Ovary (tissue), 7 donors: ENCODE measurements at regions not wholly inside any gene's neighbourhood (a gene's known extent, or its start where the extent isn't known, plus 50 kb on each side); places are given as distances from the start of the nearest gene placed in this dataset.

Experiments
- DNase-seq, 5 donors: peaks; one replicate each; pipeline ENCODE4 v3.0.0-alpha.2; 2019 to 2020
- H3K27ac ChIP-seq, 2 donors: fragments of 200-600 bp; one replicate each; pipeline versions ENCODE4 v1.5.1 to v1.8.0; 2019 to 2022
- H3K27me3 ChIP-seq: fragments of 200-600 bp; one replicate; pipeline ENCODE4 v1.8.0; 2022
- H3K36me3 ChIP-seq: fragments of 200-600 bp; sonication (generic); one replicate; pipeline ENCODE4 v1.5.1; 2019
- H3K4me1 ChIP-seq: one replicate; pipeline ENCODE4 v1.8.1; 2013; ENCODE audit warnings: mild to moderate bottlenecking, moderate library complexity; ENCODE audit not compliant: insufficient read depth
- H3K4me3 ChIP-seq: fragments of 200-600 bp; sonication (generic); one replicate; pipeline ENCODE4 v1.5.1; 2017
- H3K9me3 ChIP-seq, 2 donors: fragments of 200-600 bp in 1 of 2; sonication (generic) in 1 of 2; one replicate each; pipeline versions ENCODE4 v1.5.1 to v1.8.1; 2013 to 2019; ENCODE audit warnings: mild to moderate bottlenecking in 1 of 2, moderate library complexity in 1 of 2
- EP300 ChIP-seq: sonication (generic); formaldehyde crosslinking; IDR thresholded peaks from one replicate; pipeline ENCODE4 v1.6.1; 2017; ENCODE audit warnings: antibody characterized with exemption
- POLR2A ChIP-seq: fragments of 450-650 bp; IDR thresholded peaks from one replicate; pipeline ENCODE4 v1.6.1; 2017; ENCODE audit warnings: antibody characterized with exemption, mild to moderate bottlenecking, moderate library complexity
- WGBS, 3 donors: extraction: QIAGEN DNeasy Blood & Tissue Kit in 1 of 3; methylation state at CpG; one replicate each; pipeline versions ENCODE4 v1.1.5 to v1.1.7; 2013 to 2017; 5-methylcytosine and 5-hydroxymethylcytosine counted together
- intact Hi-C, 4 donors: fragments of 100-400 bp; cut with DNase I; formaldehyde crosslinking; loops; one replicate each; pipeline versions ENCODE4 v1.11.0 to v1.15.1; 2022 to 2023
- TF ChIP-seq, protein P1 (sequence below), 3 donors: fragments of 450-650 bp in 2 of 3; fragments of 200-600 bp in 1 of 3; IDR thresholded peaks; one replicate each; pipeline versions ENCODE4 v1.5.1 to v1.8.0; 2016 to 2022; ENCODE audit warnings: antibody characterized with exemption in 3 of 3, mild to moderate bottlenecking in 1 of 3
- donor health status: DM: no; HTN: no; CAD: no; lungs with moderate emphysema.
- donor health status: DM: no; HTN: no; CAD: no.
- donor health status: Bipolar disorder and iron deficiency.
- donor health status: DM: no; HTN: no; CAD: no.
- donor health status: DM: yes; HTN: yes; CAD: no.

DNA sequence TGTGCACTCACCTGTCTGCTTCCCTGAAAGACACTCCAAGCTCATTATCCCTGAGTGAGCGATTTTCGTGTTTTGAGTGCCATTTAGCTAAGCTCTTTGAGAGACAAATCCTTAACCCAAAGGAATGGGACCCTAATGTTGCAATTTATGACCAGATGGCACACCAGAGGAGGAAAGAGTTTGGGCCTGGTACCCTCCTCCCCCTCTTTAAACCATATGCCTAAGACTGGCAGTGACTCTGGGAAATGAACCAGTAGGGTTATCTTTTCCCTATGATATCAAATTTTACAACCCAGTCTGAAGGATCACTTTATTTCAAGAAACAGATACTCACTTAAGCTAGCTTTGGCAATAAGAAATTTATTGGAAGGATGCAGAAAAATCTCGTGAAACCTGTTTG is 550.4 kb downstream of the TOX3 start:
- H3K4me1 ChIP-seq = no peaks in the 10 kb centered on the region
- no peaks in the 10 kb centered on the region for H3K27me3 ChIP-seq
- no peak overlapping the region for H3K4me3 ChIP-seq
- intact Hi-C loops = no loop called here
- H3K36me3 ChIP-seq = no peaks in the 10 kb centered on the region
- H3K9me3 ChIP-seq = no peaks in the 10 kb centered on the region
- TF ChIP-seq EP300 (no peak), POLR2A (no peak)
- TF ChIP-seq, protein P1, sequence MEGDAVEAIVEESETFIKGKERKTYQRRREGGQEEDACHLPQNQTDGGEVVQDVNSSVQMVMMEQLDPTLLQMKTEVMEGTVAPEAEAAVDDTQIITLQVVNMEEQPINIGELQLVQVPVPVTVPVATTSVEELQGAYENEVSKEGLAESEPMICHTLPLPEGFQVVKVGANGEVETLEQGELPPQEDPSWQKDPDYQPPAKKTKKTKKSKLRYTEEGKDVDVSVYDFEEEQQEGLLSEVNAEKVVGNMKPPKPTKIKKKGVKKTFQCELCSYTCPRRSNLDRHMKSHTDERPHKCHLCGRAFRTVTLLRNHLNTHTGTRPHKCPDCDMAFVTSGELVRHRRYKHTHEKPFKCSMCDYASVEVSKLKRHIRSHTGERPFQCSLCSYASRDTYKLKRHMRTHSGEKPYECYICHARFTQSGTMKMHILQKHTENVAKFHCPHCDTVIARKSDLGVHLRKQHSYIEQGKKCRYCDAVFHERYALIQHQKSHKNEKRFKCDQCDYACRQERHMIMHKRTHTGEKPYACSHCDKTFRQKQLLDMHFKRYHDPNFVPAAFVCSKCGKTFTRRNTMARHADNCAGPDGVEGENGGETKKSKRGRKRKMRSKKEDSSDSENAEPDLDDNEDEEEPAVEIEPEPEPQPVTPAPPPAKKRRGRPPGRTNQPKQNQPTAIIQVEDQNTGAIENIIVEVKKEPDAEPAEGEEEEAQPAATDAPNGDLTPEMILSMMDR (IDR thresholded peaks at IDR 0.05) = no peak
- DNase-seq = no peak
- H3K27ac ChIP-seq = no peak overlapping the region
- WGBS, 3 donors = 45 to 53% (median 47%) methylated on average over 3 of the region's 3 CpGs

DNA sequence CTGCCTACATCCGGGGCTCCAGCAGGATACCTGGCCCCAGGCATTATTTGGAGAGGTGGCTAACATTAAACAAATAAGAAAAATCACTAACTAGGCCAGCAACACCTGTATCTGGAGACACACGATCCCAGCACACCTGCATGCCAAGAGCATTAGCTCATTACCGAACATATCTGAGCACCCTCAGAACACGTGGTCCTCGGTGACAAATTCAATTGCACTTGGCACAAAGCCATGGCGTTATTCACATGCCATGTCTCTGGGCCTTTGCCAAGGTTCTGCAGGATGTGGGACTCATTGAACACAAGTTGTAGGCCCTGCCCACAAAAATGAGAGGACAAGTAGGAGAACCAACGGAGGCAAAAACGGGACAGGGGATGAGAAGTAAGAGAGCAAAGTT is 552.3 kb downstream of the TOX3 start:
- Histone ChIP-seq H3K27me3 (no peaks in the 10 kb centered on the region), H3K27ac (no peak overlapping the region), H3K36me3 (no peaks in the 10 kb centered on the region), H3K9me3 (no peaks in the 10 kb centered on the region), H3K4me1 (no peaks in the 10 kb centered on the region), H3K4me3 (no peak overlapping the region)
- intact Hi-C loops = no loop called here
- no peak for DNase-seq
- TF ChIP-seq, protein P1 (IDR thresholded peaks at IDR 0.05) = no peak
- TF ChIP-seq EP300 (no peak), POLR2A (no peak)
- 48 to 63% (median 50%) methylated on average over 8 of the region's 8 CpGs for WGBS, 3 donors

DNA sequence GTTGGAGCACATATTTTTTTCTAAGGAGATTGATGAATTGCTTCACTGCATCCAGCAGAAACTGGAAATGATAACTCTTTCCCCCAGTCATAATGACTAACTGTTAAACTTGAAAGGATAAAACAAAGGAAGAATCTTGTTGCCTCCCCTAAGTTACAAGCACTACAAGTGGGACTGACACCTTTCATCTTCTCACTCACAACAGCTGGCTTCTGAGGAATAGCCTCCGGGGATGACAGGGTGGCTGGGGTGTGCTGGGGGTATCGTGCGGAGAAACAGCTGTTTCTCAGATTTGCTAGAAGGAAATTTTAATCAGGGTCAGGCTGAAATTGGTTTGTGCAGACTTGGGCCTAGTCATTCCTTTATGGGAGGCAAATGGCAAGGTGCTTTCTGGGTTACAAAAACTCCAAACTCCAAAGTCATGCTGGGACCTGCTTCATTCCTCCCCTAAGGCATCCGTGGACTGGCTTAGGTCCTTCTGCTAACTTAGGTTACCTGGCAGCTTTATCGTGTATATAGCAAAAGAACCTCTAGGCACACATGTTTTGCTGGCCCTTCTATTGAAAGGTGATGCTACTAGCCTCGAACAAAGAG is 557.2 kb downstream of the TOX3 start:
- intact Hi-C loops = no loop called here
- H3K4me3 ChIP-seq = no peak overlapping the region
- no peaks in the 10 kb centered on the region for H3K27me3 ChIP-seq
- no peak for DNase-seq
- 56 to 68% (median 61%) methylated on average over 6 of the region's 6 CpGs for WGBS, 3 donors
- H3K9me3 ChIP-seq = no peaks in the 10 kb centered on the region
- TF ChIP-seq, protein P1 (IDR thresholded peaks at IDR 0.05) = no peak
- TF ChIP-seq POLR2A (no peak), EP300 (no peak)
- H3K27ac ChIP-seq = no peak overlapping the region
- H3K36me3 ChIP-seq = no peaks in the 10 kb centered on the region
- H3K4me1 ChIP-seq = no peaks in the 10 kb centered on the region

DNA sequence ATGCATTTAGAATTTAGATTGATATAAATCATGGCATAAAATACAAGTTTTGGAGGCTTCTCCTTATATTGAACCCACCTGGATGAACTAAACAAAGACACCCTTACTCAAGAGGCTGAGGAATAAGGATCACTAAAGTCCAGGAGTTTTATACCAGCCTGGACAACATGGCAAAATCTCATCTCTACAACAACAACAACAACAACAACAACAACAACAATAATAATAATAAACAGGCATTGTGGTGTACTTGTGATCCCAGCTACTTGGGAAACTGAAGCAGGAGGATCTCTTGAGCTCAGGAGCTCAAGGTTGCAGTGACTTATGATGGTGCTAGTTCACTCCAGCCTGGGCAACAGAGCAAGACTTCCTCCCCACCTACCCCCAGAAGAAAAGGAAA is 558.0 kb downstream of the TOX3 start:
- intact Hi-C loops = no loop called here
- H3K9me3 ChIP-seq = no peaks in the 10 kb centered on the region
- no peaks in the 10 kb centered on the region for H3K36me3 ChIP-seq
- H3K27ac ChIP-seq = no peak overlapping the region
- no peak overlapping the region for H3K4me3 ChIP-seq
- DNase-seq = no peak
- H3K4me1 ChIP-seq = no peaks in the 10 kb centered on the region
- TF ChIP-seq, protein P1 (IDR thresholded peaks at IDR 0.05) = no peak
- no peaks in the 10 kb centered on the region for H3K27me3 ChIP-seq
